G401 (cell line): ENCODE measurements at regions not wholly inside any gene's neighbourhood (a gene's known extent, or its start where the extent isn't known, plus 50 kb on each side); places are given as distances from the start of the nearest gene placed in this dataset.
A peak's percentile ranks its signal among the peaks of the same experiment; 100 is the strongest.

Source experiments
- DNase-seq: peaks from one replicate; pipeline ENCODE4 v3.0.0-alpha.2; 2015; ENCODE audit warnings: low spot score
- in situ Hi-C: cut with HindIII; loops from 2 replicates; pipeline ENCODE4 v1.10.0; 2016; ENCODE audit warnings: low sequenced_read_pairs, mixed read lengths

- DNase-seq: no peak
- in situ Hi-C loops: no loop called here
Observed at GRCh38 chr12:105805730-105806399, 332.9 kb downstream of the NUAK1 start.

GRCh38 chr12:105806400-105806770, 332.4 kb downstream of the NUAK1 start:
- in situ Hi-C loops: no loop called here
- DNase-seq: no peak

GRCh38 chr12:105812366-105812765, 326.4 kb downstream of the NUAK1 start:
- peak; percentile 32 for DNase-seq
- in situ Hi-C loops: no loop called here

GRCh38 chr12:105813201-105813600, 325.6 kb downstream of the NUAK1 start:
- in situ Hi-C loops: no loop called here
- DNase-seq: no peak

- in situ Hi-C loops: no loop called here
- DNase-seq: peak; percentile 28
Observed at GRCh38 chr12:105814283-105814682, 324.5 kb downstream of the NUAK1 start.

- no peak for DNase-seq
- in situ Hi-C loops: no loop called here
Observed at GRCh38 chr12:105819549-105819948, 319.2 kb downstream of the NUAK1 start.

GRCh38 chr12:105820429-105821125, 318.2 kb downstream of the NUAK1 start:
- in situ Hi-C loops: no loop called here
- peak; percentile 16 for DNase-seq

- DNase-seq: no peak
- in situ Hi-C loops: no loop called here
Observed at GRCh38 chr12:105822131-105823105, 316.3 kb downstream of the NUAK1 start.

GRCh38 chr12:105823810-105824209, 314.9 kb downstream of the NUAK1 start:
- no peak for DNase-seq
- in situ Hi-C loops: no loop called here

GRCh38 chr12:105825141-105825540, 313.6 kb downstream of the NUAK1 start:
- in situ Hi-C loops: no loop called here

GRCh38 chr12:105831372-105831771, 307.4 kb downstream of the NUAK1 start:
- in situ Hi-C loops: no loop called here
- DNase-seq: no peak

More at GRCh38 chr12:105825141-105825540, 313.6 kb downstream of the NUAK1 start:
- no peak for DNase-seq

- in situ Hi-C loops: no loop called here
- no peak for DNase-seq
Observed at GRCh38 chr12:105832021-105832420, 306.7 kb downstream of the NUAK1 start.

GRCh38 chr12:105832806-105833205, 305.9 kb downstream of the NUAK1 start:
- in situ Hi-C loops: no loop called here

GRCh38 chr12:105834496-105834895, 304.3 kb downstream of the NUAK1 start:
- in situ Hi-C loops: no loop called here
- DNase-seq: no peak

More at GRCh38 chr12:105832806-105833205, 305.9 kb downstream of the NUAK1 start:
- no peak for DNase-seq

GRCh38 chr12:105835580-105836241, 303.0 kb downstream of the NUAK1 start:
- no peak for DNase-seq
- in situ Hi-C loops: no loop called here

- DNase-seq: no peak
- in situ Hi-C loops: no loop called here
Observed at GRCh38 chr12:105836242-105836622, 302.5 kb downstream of the NUAK1 start.

GRCh38 chr12:105839629-105840127, 299.1 kb downstream of the NUAK1 start:
- no peak for DNase-seq
- in situ Hi-C loops: no loop called here

GRCh38 chr12:105840384-105840783, 298.4 kb downstream of the NUAK1 start:
- no peak for DNase-seq
- in situ Hi-C loops: no loop called here

- in situ Hi-C loops: no loop called here
- no peak for DNase-seq
Observed at GRCh38 chr12:105841840-105842239, 296.9 kb downstream of the NUAK1 start.
